Activated CD4-positive, alpha-beta T cell treated with anti-CD3 and anti-CD28 coated beads, Interleukin-2, amount 50 U/mL, for 16 hours (primary cell): ENCODE measurements at regions not wholly inside any gene's neighbourhood (a gene's known extent, or its start where the extent isn't known, plus 50 kb on each side); places are given as distances from the start of the nearest gene placed in this dataset.

ENCODE experiments used
- DNase-seq: peaks from one replicate; pipeline ENCODE4 v3.0.0-alpha.2; 2020

- DNase-seq, result no peak
Observed at GRCh38 chr5:81914696-81915095, 57.1 kb upstream of the ATG10 start.

GRCh38 chr5:81912933-81913332 lies 58.9 kb upstream of the ATG10 start:
- DNase-seq, result no peak

- no peak for DNase-seq
Observed at GRCh38 chr5:81909677-81910076, 62.1 kb upstream of the ATG10 start.

- DNase-seq, result no peak
Observed at GRCh38 chr5:81908771-81909170, 63.1 kb upstream of the ATG10 start.

GRCh38 chr5:81908044-81908443 lies 63.8 kb upstream of the ATG10 start:
- no peak for DNase-seq

GRCh38 chr5:81907012-81907635 lies 64.7 kb upstream of the ATG10 start:
- DNase-seq, result no peak

- no peak for DNase-seq
Observed at GRCh38 chr5:81906086-81906485, 65.7 kb upstream of the ATG10 start.

- no peak for DNase-seq
Observed at GRCh38 chr5:81904861-81905260, 67.0 kb upstream of the ATG10 start.

- DNase-seq, result no peak
Observed at GRCh38 chr5:81904166-81904565, 67.7 kb upstream of the ATG10 start.

GRCh38 chr5:81901586-81901985 lies 70.2 kb upstream of the ATG10 start:
- no peak for DNase-seq

- no peak for DNase-seq
Observed at GRCh38 chr5:81899123-81899522, 72.7 kb upstream of the ATG10 start.

GRCh38 chr5:81898403-81898802 lies 73.4 kb upstream of the ATG10 start:
- DNase-seq, result no peak

GRCh38 chr5:81896764-81897163 lies 75.1 kb upstream of the ATG10 start:
- no peak for DNase-seq

GRCh38 chr5:81895307-81895706 lies 76.5 kb upstream of the ATG10 start:
- no peak for DNase-seq

GRCh38 chr5:81893961-81894360 lies 77.9 kb upstream of the ATG10 start:
- DNase-seq, result no peak

GRCh38 chr5:81884871-81885270 lies 87.0 kb upstream of the ATG10 start:
- no peak for DNase-seq

- no peak for DNase-seq
Observed at GRCh38 chr5:81883371-81883770, 88.5 kb upstream of the ATG10 start.

GRCh38 chr5:81881595-81881994 lies 90.2 kb upstream of the ATG10 start:
- DNase-seq, result no peak

GRCh38 chr5:81879936-81880335 lies 91.9 kb upstream of the ATG10 start:
- DNase-seq, result no peak

GRCh38 chr5:81878333-81878732 lies 93.5 kb upstream of the ATG10 start:
- no peak for DNase-seq

GRCh38 chr5:81866994-81867393 lies 104.8 kb upstream of the ATG10 start:
- no peak for DNase-seq

GRCh38 chr5:81860778-81861177 lies 109.9 kb upstream of the SSBP2 start:
- no peak for DNase-seq

- DNase-seq, result no peak
Observed at GRCh38 chr5:81859624-81860023, 108.7 kb upstream of the SSBP2 start.

GRCh38 chr5:81856948-81857928 lies 106.3 kb upstream of the SSBP2 start:
- DNase-seq, result no peak
